ENCODE measurements at regions not wholly inside any gene's neighbourhood (a gene's known extent, or its start where the extent isn't known, plus 50 kb on each side); places are given as distances from the start of the nearest gene placed in this dataset.
"Not testable (repeated sequence)": the region's sequence is repeated elsewhere in the genome, so short reads cannot be mapped to it uniquely, and the experiment has no call there.

DNA sequence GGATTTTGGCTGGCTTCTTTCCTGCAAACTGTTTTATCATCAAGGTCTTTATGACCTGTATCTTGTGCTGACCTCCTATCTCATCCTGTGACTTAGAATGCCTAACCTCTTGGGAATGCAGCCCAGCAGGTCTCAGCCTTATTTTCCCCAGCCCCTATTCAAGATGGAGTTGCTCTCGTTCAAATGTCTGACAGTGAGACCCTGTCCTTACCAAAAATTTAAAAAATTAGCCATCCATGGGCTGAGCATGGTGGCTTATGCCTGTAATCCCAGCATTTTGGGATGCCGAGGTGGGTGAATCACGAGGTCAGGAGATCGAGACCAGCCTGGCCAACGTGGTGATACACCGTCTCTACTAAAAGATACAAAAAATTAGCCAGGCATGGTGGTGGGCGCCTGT is 64.9 kb upstream of the GPR158 start:
- TF ChIP-seq, protein P1, sequence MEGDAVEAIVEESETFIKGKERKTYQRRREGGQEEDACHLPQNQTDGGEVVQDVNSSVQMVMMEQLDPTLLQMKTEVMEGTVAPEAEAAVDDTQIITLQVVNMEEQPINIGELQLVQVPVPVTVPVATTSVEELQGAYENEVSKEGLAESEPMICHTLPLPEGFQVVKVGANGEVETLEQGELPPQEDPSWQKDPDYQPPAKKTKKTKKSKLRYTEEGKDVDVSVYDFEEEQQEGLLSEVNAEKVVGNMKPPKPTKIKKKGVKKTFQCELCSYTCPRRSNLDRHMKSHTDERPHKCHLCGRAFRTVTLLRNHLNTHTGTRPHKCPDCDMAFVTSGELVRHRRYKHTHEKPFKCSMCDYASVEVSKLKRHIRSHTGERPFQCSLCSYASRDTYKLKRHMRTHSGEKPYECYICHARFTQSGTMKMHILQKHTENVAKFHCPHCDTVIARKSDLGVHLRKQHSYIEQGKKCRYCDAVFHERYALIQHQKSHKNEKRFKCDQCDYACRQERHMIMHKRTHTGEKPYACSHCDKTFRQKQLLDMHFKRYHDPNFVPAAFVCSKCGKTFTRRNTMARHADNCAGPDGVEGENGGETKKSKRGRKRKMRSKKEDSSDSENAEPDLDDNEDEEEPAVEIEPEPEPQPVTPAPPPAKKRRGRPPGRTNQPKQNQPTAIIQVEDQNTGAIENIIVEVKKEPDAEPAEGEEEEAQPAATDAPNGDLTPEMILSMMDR (IDR thresholded peaks at IDR 0.05; ENCODE audit: low read length), result not testable (repeated sequence)
- TF ChIP-seq EZH2phosphoT487 (IDR thresholded peaks at IDR 0.05; ENCODE audit: low read length); EZH2 (optimal IDR thresholded peaks at IDR 0.05; ENCODE audit: low read depth, low read length): not testable (repeated sequence)

Measured in MM.1S (cell line).